Thymus (tissue), 11 donors: ENCODE measurements at regions not wholly inside any gene's neighbourhood (a gene's known extent, or its start where the extent isn't known, plus 50 kb on each side); places are given as distances from the start of the nearest gene placed in this dataset.

Experiments used
- DNase-seq, 9 donors: peaks; one replicate each; pipeline ENCODE4 v3.0.0-alpha.2; 2013; ENCODE audit warnings: low spot score in 9 of 9, low read depth in 6 of 9, missing footprints in 1 of 9
- H3K27ac ChIP-seq, 2 donors: one replicate each; pipeline ENCODE4 v1.5.1; 2013; ENCODE audit warnings: control low read depth in 1 of 2, low read depth in 1 of 2, low read length in 1 of 2, mild to moderate bottlenecking in 1 of 2, moderate library complexity in 1 of 2
- H3K27me3 ChIP-seq, 2 donors: one replicate each; pipeline ENCODE4 v1.5.1; 2013; ENCODE audit warnings: low read length in 1 of 2; ENCODE audit not compliant: control insufficient read depth in 2 of 2, insufficient read depth in 1 of 2
- H3K36me3 ChIP-seq, 2 donors: one replicate each; pipeline ENCODE4 v1.5.1; 2013; ENCODE audit warnings: low read length in 1 of 2, mild to moderate bottlenecking in 1 of 2, moderate library complexity in 1 of 2; ENCODE audit not compliant: control insufficient read depth in 2 of 2, insufficient read depth in 2 of 2
- H3K4me1 ChIP-seq, 2 donors: one replicate each; pipeline ENCODE4 v1.5.1; 2013; ENCODE audit warnings: low read length in 2 of 2; ENCODE audit not compliant: control insufficient read depth in 2 of 2, insufficient read depth in 2 of 2
- H3K4me3 ChIP-seq, 2 donors: one replicate each; pipeline ENCODE4 v1.5.1; 2013; ENCODE audit warnings: low read length in 2 of 2, control low read depth in 1 of 2, mild to moderate bottlenecking in 1 of 2
- H3K9me3 ChIP-seq, 2 donors: one replicate each; pipeline ENCODE4 v1.5.1; 2013; ENCODE audit warnings: low read length in 1 of 2, mild to moderate bottlenecking in 1 of 2; ENCODE audit not compliant: control insufficient read depth in 2 of 2, insufficient read depth in 1 of 2
- WGBS: extraction: QIAGEN DNeasy Blood & Tissue Kit; methylation state at CpG from one replicate; pipeline ENCODE4 v1.1.7; 2013; 5-methylcytosine and 5-hydroxymethylcytosine counted together
- donor health status: healthy.

DNA sequence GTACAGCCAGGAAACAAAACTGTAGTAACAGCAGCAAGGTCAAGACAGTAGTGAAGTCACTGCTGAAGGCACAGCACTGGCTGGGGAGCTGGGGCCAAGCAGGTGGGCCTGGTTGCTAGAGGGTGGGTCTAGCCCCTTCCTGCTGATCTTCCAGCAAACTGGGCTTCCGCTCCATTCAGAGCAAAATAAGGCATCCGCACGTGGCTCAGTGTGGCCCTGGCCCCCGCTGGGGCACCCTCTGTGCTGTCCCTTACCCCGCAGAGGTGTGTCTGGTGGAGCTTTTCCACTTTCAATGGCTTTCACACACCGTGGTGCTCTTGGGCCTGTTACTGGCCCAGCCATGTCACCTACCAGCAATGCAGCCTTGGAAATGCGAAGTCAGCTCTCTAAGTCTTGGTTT is 162.4 kb upstream of the B3GAT1 start:
- Histone ChIP-seq H3K9me3 (no peaks in the 10 kb centered on the region), H3K4me3 (no peak overlapping the region), H3K27me3 (no peaks in the 10 kb centered on the region), H3K36me3 (no peaks in the 10 kb centered on the region), H3K4me1 (no peaks in the 10 kb centered on the region), H3K27ac (no peak overlapping the region)
- 92% methylated on average over 7 of the region's 7 CpGs for WGBS
- no peak for DNase-seq

DNA sequence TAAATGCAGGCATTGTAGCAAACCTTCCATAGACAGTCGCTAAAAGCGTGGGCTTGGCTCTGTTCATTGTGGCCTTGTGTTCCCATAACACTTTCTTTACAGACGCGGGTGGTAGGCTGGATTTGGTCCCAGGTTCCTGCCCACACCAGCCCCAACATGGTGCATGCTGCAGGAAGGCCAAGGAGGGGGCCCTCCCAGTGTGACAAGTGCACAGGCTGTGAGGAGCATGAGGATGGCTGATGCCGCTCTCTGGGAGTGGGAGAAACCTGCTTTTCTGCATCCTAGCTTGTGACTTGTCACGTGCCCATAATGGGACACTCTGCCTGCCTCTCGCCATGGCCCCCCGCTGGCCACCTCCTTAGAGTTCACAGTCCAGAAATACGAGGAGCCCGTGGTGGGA is 161.8 kb upstream of the B3GAT1 start:
- 84% methylated on average over 10 of the region's 10 CpGs for WGBS
- H3K4me1 ChIP-seq = no peaks in the 10 kb centered on the region
- no peaks in the 10 kb centered on the region for H3K9me3 ChIP-seq
- no peak overlapping the region for H3K4me3 ChIP-seq
- H3K36me3 ChIP-seq = no peaks in the 10 kb centered on the region
- no peak overlapping the region for H3K27ac ChIP-seq
- DNase-seq = no peak
- no peaks in the 10 kb centered on the region for H3K27me3 ChIP-seq

DNA sequence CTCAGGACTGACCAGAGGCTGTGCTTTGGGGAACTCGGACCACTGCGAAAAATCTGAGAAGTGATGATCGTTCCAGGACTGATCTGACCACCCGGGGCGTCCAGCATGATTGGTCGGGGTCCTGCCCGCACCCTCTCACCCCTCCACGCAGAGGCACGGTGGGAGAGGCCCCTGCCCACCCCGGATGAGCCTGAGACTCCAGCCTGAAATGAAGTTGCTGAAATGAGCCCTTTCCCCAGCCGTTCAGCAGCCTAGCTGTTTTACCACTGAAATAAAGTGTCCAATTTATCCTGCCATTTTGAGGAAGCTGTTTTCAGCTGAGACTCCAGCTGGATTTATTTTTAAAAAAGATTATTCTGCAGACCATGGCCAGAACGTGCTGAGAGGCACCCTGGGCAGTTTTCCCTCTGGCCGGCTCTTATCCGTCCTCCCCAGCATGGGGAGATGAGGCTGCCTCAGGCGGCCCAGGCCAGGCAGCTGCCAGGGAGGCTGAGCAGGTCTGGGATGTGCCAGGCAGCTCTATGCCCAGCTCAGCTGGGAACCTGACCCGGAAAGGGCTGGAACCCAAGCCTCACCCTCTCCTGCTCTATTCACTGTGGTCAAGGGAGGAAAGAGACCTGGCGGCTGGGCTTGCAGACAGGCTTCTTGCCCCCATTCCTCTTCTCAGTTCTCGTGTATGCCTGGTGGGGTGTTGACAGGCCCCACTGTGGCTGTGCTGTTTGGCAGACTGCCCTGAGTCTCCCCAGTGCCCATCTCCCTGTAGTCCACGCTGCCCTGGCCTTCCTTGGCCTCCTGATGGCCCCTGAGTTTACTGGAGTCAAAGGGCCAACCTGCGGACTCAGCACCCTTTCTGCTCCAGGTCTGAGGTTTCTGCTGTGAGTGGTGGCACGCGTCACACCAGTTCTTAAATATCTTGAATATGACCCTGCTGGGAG is 161.0 kb upstream of the B3GAT1 start:
- WGBS = 88% methylated on average over 22 of the region's 22 CpGs
- H3K27me3 ChIP-seq = no peaks in the 10 kb centered on the region
- H3K27ac ChIP-seq = no peak overlapping the region
- H3K9me3 ChIP-seq = no peaks in the 10 kb centered on the region
- H3K36me3 ChIP-seq = no peaks in the 10 kb centered on the region
- no peak for DNase-seq
- H3K4me1 ChIP-seq = no peaks in the 10 kb centered on the region
- no peak overlapping the region for H3K4me3 ChIP-seq

DNA sequence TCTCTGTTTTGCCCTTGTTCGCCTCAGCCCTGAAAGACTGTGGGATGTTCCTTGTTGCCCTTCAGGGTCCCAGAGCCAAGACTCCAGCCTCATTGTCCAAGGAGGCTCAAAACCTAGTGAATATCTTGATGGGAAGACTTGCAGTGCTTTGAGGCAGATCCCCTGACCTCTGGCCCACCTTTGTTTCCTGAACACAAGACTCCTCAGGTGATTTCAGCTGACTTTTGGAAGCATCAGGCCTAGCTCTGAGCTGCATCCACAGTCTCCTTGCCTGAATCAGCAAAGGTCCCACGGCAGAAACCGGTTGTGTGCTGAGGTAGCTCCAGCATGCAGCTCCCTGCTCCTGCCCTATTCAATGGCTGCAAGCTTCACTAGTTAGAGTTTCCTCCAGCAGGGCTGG is 159.3 kb upstream of the B3GAT1 start:
- no peaks in the 10 kb centered on the region for H3K27me3 ChIP-seq
- H3K4me3 ChIP-seq = no peak overlapping the region
- WGBS = 95% methylated on average over 3 of the region's 3 CpGs
- DNase-seq = no peak
- no peaks in the 10 kb centered on the region for H3K9me3 ChIP-seq
- no peaks in the 10 kb centered on the region for H3K36me3 ChIP-seq
- no peaks in the 10 kb centered on the region for H3K4me1 ChIP-seq
- H3K27ac ChIP-seq = no peak overlapping the region

DNA sequence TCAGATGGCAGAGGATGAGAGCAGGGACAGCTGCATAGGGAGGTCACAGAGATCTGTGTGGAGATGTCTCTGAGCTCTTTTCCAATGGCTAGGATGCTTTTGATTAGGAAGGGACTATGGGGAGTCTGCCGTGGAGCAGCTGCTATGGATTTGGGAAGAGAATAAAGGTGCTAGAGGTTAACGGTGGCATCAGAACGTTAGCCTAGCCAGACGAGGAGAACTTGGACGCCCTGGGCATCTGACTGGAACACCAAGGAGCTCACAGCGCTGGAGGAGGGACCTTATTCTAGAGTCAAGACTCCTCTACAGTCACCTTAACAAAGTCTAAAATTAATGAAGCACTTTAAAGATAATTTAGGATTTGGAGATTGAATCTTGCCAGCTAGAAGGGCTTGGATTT is 157.2 kb upstream of the B3GAT1 start:
- no peaks in the 10 kb centered on the region for H3K27me3 ChIP-seq
- DNase-seq = no peak
- H3K36me3 ChIP-seq = no peaks in the 10 kb centered on the region
- 91% methylated on average over 6 of the region's 6 CpGs for WGBS
- H3K9me3 ChIP-seq = no peaks in the 10 kb centered on the region
- H3K4me1 ChIP-seq = no peaks in the 10 kb centered on the region
- H3K4me3 ChIP-seq = no peak overlapping the region
- no peak overlapping the region for H3K27ac ChIP-seq

DNA sequence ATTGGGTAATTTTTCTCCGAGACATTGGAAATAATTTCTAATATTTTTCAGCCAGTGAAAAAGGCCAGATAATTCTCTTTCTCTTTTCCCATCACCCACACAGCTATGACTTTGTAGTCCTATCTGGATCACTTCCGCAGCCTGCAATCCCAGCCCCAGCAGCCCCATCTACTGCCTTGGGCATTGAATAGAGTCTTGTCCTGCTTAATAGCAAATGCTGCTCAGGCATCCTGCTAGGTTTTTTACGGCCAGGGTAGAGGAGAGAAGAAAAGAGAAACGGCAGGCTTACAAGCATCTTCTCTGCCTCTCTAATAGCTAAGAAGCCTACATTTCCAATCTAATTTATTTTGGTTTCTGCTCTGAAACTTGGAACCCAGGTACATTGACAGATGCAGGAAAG is 154.3 kb upstream of the B3GAT1 start:
- Histone ChIP-seq H3K9me3 (no peaks in the 10 kb centered on the region), H3K4me1 (no peaks in the 10 kb centered on the region), H3K4me3 (no peak overlapping the region), H3K27me3 (no peaks in the 10 kb centered on the region), H3K36me3 (no peaks in the 10 kb centered on the region), H3K27ac (no peak overlapping the region)
- WGBS = 80% methylated on average over 4 of the region's 4 CpGs
- no peak for DNase-seq

DNA sequence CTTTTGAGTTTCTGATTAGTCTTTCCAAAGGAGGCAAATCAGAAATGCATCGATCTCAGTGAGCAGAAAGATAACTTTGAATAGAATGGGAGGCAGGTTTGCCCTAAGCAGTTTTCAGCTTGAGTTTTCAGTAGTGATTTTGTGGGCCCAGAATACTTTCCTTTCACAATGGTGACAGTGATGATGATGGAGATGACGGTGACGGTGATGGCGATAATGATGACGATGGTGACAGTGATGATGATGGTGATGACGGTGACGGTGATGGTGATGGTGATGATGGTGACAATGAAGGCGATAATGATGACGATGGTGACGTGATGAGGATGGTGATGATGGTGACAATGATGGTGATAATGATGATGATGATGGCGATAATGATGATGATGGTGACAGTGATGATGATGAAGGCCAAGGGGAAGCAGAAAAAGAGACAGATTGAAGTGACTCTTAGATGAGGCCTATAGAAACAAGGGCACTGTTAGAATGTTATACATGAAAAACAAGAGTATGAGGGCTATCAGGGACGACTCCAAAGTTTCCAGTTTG is 153.4 kb upstream of the B3GAT1 start:
- H3K9me3 ChIP-seq = no peaks in the 10 kb centered on the region
- no peaks in the 10 kb centered on the region for H3K4me1 ChIP-seq
- no peak overlapping the region for H3K4me3 ChIP-seq
- H3K27me3 ChIP-seq = no peaks in the 10 kb centered on the region
- H3K27ac ChIP-seq = no peak overlapping the region
- no peak for DNase-seq
- no peaks in the 10 kb centered on the region for H3K36me3 ChIP-seq
- 85% methylated on average over 12 of the region's 12 CpGs for whole genome bisulfite sequencing

DNA sequence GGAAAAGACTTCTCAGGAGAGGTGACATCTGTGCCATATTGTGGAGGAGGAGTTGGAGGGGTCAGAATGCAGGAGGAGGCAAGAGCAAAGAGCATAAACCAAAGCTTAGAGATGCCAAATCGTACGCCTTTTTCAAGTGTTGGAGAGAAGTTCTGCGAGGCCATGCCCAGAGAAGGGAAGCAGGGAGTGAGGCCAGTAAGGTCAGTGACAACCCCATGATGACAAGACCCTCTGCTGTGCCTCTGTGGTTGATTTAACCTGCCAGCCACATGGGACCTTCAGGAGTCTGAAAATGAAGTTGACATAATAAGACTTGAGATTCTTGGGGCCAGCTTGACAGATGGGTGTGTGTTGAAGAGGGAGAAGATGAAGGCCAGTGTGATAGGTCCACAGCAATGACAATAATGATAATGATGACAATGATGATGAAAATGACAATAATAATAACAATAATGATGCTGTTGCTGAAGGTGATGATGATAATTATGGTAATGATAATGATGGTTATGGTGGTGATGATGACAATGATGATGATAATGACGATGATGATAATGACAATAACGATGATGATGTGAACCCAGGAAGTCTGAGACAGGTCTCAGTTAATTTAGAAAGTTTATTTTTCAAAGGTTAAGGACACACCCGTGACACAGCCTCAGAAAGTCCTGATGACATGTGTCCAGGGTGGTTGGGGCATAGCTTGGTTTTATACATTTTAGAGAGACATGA is 152.6 kb upstream of the B3GAT1 start:
- Histone ChIP-seq H3K9me3 (no peaks in the 10 kb centered on the region), H3K4me1 (no peaks in the 10 kb centered on the region), H3K4me3 (no peak overlapping the region), H3K27me3 (no peaks in the 10 kb centered on the region), H3K36me3 (no peaks in the 10 kb centered on the region), H3K27ac (no peak overlapping the region)
- 96% methylated on average over 6 of the region's 6 CpGs for WGBS
- DNase-seq = no peak

DNA sequence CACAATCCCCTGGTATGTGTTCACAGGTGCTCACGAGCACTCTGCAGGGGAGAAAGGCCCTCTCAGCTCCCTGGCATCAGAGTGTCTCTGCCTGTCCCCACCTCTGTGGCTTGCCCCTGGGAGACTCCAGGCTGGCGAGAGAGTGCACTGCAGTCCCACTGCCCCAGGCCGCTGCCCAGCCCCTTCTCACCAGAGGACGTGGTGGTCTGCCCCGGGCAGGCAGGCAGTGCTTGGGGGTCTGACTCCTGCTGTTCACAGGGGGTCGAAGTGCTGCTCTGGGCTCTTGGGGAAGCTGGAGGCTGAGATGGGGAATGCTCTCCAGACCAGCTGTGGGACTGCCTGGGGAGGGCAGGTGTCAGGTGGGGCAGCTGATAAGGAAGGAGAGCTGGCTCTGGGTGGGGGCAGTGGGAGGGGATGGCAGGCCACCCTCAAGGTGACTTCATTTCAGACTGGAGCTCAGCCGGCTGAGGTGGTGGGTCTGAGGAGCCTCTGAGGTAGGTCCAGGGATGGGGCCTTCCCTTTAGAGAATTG is 151.0 kb upstream of the B3GAT1 start:
- no peak overlapping the region for H3K27ac ChIP-seq
- DNase-seq = no peak
- 89% methylated on average over 7 of the region's 7 CpGs for WGBS
- H3K4me1 ChIP-seq = no peaks in the 10 kb centered on the region
- no peaks in the 10 kb centered on the region for H3K9me3 ChIP-seq
- H3K27me3 ChIP-seq = no peaks in the 10 kb centered on the region
- no peak overlapping the region for H3K4me3 ChIP-seq
- no peaks in the 10 kb centered on the region for H3K36me3 ChIP-seq
